Mucosa of gallbladder (tissue), 1 donor: ENCODE measurements at regions not wholly inside any gene's neighbourhood (a gene's known extent, or its start where the extent isn't known, plus 50 kb on each side); places are given as distances from the start of the nearest gene placed in this dataset.
"Not testable (repeated sequence)": the region's sequence is repeated elsewhere in the genome, so short reads cannot be mapped to it uniquely, and the experiment has no call there.

ENCODE experiments used
- DNase-seq: peaks from one replicate; pipeline ENCODE4 v3.0.0-alpha.2; 2020; ENCODE audit warnings: low spot score
- donor health status: DM: no; HTN: no; CAD: no.

GRCh38 chr10:62658516-62658915, 146.0 kb upstream of the ADO start:
- DNase-seq: no peak

GRCh38 chr10:62661143-62661542, 143.4 kb upstream of the ADO start:
- DNase-seq: no peak

GRCh38 chr10:62662486-62662885, 142.0 kb upstream of the ADO start:
- DNase-seq: no peak

DNA sequence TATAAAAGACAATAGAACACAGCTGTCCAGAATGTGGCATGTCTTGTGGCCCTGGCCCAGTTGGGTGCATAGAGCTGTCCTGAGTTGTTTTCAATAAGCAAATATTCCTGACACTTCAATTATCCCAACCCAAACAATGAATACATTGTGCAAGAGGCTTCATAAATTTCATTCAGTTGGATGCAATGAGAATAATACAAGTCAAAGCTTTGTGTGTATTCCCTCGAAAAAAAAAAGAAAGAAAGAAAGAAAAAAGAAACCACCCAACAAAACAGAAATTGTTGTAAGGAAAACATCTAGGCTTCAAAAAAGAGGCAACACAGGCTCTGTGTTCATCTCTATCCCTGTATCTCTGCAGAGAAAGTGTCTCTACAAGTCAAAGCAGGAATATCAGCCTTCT, 138.7 kb upstream of the ADO start:
- no peak for DNase-seq

GRCh38 chr10:62666275-62666674, 138.2 kb upstream of the ADO start:
- no peak for DNase-seq

DNA sequence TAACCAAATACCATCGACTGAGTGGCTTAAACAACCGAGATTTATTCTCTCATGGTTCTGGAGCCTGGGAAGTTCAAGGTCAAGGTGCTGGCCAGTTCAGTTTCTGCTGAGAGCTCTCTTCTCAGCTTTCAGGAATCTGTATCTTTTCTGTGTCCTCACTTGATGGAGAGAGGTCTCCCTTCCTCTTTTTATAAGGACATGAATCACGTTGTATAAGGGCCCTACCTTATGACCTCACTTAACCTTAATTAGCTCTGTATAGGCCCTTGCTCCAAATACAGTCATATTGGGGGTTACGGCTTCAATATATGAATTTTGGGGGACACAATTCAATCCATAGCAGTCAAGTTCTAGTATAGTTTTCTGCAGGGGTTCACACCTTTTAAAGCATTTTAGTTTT, 135.2 kb upstream of the ADO start:
- DNase-seq: no peak

DNA sequence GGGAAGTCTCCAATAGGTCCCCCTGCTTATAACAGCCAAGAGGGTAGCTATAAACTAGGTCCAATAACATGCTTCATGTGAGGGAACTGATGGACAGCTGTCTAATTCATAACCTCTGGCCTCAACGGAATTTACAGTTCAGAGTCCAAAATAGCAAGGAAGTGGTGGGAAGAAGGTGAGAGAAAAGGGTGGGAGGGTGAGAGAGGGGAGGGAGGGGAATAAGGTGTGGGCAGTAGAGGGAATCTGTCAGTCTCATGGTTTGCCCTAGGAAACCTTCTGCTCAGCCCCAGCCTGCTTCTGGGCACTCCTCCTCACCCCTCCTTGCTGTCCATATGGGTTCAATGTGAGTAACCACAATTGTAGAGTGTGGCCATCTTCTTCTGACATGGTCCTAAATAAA, 133.4 kb upstream of the ADO start:
- DNase-seq: no peak

- no peak for DNase-seq
Observed at GRCh38 chr10:62681211-62681940, 123.1 kb upstream of the ADO start.

DNA sequence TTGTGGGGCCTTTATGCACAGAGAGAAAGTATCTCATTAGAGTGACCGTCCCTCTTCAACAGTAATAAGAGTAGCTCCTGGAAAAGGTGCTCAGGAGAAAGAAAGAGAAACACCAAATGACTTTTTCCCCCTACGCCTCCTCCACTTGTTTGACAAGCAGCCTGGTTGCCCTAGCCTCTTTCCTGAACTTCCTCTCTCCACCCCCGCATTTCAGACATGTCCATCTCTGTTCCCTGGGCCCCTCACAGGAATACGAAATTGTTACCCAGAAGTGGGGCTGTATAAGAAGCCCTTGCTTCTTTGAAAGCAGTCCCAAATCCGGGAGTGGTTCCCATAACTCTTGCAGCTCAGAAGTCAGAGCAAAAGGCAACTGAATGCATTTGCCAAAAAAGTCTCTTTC, 119.6 kb upstream of the ADO start:
- no peak for DNase-seq

- DNase-seq: no peak
Observed at GRCh38 chr10:62687230-62687748, 117.2 kb upstream of the ADO start.

GRCh38 chr10:62688971-62689700, 115.4 kb upstream of the ADO start:
- no peak for DNase-seq

DNA sequence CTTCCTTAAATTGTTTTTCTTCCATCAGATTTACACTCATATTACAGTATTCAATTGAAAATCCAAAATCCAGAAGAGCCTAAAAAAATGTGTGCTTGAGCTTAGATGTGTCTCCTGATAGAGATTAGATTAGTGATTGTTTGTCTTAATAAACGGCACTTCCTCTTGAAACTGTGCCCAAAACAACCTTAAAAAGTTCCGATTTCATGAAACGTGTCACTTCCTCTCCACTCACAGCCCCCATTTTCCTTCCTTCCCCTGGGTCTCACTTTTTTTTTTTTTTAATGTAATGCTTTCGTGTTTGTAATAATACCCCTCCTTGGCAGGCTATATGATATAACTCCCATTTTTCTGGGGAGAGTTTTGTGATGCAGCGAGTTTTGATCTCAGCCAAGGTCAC, 114.8 kb upstream of the ADO start:
- no peak for DNase-seq

DNA sequence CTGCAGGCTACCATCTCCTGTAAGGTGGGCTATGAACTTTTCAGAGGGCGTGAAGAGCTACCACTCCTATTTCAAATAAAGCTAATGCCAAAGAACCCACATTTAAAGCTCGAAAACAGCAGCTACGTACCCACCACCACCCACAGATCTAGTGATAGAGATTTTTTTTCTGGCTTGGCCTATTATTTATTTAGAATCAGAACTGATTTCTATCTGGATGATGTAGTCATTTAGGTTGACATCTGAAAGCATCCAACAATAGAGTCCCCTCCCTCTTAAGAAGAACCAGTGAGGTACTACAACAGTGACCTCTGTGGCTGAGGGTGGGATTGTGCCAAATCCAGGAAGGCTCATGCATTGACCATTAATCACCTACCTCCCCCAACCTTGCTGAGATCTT, 113.8 kb upstream of the ADO start:
- DNase-seq: no peak

DNA sequence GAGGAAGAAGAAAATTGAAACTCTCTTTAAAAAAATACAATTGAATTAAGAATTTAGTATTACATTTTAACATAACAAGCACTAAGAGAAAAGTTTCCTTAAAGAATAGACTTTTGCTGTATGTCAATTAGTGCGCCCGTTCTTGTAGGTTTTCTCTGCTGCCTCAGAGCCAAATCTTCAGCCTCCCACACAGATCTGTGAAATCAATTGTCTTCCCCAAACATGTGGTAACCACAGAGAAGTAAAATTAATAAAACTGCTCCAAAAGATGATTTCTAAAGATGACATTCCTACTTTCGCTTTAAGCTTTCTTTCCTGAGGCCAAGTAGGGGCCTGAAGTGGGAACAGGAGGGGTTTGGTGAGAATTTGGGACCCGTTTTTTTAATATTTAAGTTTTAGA, 113.2 kb upstream of the ADO start:
- no peak for DNase-seq

GRCh38 chr10:62692085-62692484, 112.4 kb upstream of the ADO start:
- DNase-seq: no peak

- no peak for DNase-seq
Observed at GRCh38 chr10:62693306-62693705, 111.2 kb upstream of the ADO start.

DNA sequence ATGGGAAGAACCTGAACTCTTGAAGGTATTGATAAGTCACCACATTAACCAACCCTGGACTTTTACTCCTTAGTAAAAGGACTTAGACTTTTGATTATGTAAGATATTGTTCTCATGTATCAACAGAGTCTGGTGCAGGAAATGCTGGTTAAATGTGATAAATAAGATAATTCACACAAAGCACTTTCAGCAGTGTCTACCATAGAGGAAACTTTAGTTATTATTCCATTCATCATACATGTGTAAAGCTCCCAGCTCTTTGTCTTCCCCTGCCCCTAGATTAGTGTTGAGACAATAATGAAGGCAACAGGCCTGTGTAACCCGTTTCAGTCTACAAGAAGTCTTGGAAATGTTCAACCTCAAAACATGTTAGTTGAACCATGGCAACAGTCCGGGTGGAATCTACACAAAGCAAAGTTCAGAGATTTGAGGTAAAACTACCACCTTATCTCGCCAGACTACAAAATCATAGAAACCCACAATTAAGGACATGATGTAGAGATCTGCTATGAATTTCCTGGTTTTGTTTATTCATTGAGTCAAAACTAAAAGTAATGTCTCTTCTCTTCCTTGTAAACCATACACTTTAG, 109.9 kb upstream of the ADO start:
- no peak for DNase-seq

DNA sequence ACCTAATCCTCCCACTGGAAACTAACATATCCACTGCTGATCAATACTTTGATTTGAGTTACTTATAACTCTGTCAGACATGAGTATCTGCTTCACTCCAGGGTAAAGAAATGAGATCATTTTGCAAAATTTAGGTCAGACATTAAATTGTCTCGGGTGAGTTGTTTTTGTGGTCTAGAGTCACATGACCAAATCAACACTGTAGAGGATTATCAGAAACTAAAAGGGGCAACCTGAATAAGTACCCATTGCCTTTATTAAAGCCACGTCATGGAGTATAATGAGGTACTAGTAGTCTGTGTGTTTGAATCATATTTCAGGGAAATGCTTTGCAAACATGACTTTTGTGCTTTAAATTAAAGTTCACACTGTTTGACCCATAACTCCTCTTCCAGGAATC, 107.7 kb upstream of the ADO start:
- DNase-seq: no peak

- no peak for DNase-seq
Observed at GRCh38 chr10:62699148-62699547, 105.4 kb upstream of the ADO start.

GRCh38 chr10:62704121-62704520, 100.4 kb upstream of the ADO start:
- not testable (repeated sequence) for DNase-seq

GRCh38 chr10:62705789-62706188, 98.7 kb upstream of the ADO start:
- DNase-seq: no peak

DNA sequence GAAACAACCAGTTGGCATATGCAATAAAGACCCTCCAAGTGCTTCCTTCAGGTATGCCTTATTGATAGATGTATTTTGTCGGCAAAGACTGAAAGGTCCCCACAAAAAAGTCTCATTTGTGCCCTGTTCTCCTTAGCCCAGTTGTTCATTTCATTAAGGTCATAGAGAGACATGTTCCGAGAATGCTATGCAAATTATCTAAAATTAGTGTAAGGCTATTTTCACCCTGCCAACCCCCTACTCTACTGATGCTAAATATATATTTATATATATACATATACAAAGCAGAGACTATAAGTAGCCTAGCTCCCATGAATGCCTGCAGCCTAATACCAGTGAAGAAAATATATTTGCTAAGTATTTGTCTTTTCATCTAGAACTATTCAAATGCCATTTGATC, 96.7 kb upstream of the ADO start:
- no peak for DNase-seq

DNA sequence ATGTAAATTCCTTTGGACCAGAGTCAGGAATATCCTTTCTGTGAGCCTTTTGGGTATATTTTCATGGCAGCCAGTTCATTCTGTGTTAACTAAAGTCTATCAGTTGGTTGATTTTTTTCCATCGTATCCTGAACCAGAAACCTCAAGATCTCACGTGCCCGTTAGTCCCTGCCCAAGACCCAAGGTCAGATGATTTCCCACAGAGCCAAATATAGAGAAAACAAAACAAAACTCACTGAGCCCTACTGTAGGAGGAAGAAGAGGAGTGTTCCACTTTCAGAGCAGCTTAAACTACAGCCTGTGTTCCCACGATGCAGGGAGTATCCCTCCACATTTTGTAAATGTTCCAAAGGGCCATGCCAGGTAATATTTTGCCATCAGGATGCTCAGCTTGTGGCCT, 96.0 kb upstream of the ADO start:
- DNase-seq: no peak
